G401 (cell line): ENCODE measurements at regions not wholly inside any gene's neighbourhood (a gene's known extent, or its start where the extent isn't known, plus 50 kb on each side); places are given as distances from the start of the nearest gene placed in this dataset.

Experiments
- DNase-seq: peaks from one replicate; pipeline ENCODE4 v3.0.0-alpha.2; 2015; ENCODE audit warnings: low spot score
- in situ Hi-C: cut with HindIII; loops from 2 replicates; pipeline ENCODE4 v1.10.0; 2016; ENCODE audit warnings: low sequenced_read_pairs, mixed read lengths

DNA sequence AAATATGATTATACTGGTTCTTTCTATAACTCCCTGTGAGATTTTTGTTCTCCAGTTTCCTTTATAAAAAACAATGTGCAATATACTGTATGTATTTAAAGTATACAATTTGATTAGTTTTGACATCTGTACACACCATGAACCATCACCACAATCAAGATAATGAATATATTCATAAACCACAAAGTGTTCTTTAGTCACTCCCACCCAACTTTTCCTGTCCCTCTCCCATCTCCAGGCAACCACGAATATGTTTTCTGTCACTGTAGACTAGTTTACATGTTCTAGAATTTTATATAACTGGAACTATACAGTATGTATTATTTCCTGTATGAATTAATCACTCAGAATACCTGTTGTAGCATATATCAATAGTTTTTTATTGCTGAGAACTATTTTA lies 177.0 kb upstream of the MBNL1 start:
- in situ Hi-C loops = no loop called here
- DNase-seq = no peak

- no peak for DNase-seq
- in situ Hi-C loops = no loop called here
Measured at GRCh38 chr3:152093901-152094300, 174.8 kb upstream of the MBNL1 start.

DNA sequence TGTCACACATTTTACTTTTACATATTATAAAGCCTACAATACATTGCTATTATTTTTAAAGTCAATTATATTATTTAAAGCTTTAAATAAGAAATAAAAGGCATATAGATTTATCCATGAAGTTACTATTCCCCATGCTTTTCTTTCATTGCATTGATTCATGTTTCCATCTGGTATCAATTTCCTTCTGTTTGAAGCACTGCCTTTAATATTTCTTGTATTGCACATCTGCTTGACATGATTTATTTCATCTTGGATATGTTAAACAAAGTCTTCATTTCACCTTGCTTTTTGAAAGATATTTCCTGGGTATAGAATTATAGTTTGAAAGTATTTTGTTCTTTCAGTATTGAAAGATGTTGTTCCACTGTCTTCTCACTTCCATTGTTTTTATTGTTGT lies 174.3 kb upstream of the MBNL1 start:
- in situ Hi-C loops = no loop called here
- DNase-seq = no peak

GRCh38 chr3:152095472-152095871 lies 173.3 kb upstream of the MBNL1 start:
- DNase-seq = no peak

GRCh38 chr3:152096280-152096906 lies 172.3 kb upstream of the MBNL1 start:
- DNase-seq = no peak
- in situ Hi-C loops = no loop called here

More at GRCh38 chr3:152095472-152095871, 173.3 kb upstream of the MBNL1 start:
- in situ Hi-C loops = no loop called here

- no peak for DNase-seq
- in situ Hi-C loops = no loop called here
Measured at GRCh38 chr3:152097120-152097519, 171.6 kb upstream of the MBNL1 start.

DNA sequence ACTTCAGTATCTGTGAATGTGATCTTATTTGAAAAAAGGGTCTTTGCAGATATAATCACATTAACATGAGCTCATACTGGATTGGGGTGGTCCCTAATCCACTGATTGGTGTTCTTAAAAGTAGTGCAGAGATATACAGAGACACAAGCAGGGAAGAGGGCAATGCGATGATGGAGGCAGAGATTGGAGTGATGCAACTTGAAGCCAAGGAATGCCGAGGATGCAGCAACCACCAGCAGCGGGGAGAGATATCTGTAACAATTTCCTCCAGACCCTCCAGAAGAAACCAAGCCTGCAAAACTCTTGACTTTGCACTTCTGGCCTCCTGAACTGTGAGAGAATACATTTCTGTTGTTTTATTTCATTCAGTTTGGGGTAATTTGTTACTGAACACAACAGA lies 171.0 kb upstream of the MBNL1 start:
- no peak for DNase-seq
- in situ Hi-C loops = no loop called here

- in situ Hi-C loops = no loop called here
- DNase-seq = no peak
Measured at GRCh38 chr3:152100491-152101132, 168.1 kb upstream of the MBNL1 start.

DNA sequence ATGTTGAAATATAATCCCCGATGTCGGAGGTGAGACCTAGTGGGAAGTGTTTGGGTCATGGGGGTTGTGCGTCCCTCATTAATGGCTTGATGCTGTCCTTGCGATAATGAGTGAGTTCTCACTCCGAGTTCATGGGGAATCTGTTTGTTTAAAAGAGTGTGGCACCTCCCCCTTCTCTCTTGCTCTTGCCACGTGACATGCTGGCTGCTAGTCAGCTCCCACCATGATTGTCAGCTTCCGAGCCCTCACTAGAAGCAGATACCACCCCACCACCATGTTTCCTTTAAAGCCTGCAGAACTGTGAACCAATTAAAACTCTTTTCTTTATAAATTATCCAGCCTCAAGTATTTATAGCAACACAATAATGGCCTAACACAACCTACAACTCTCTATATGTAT lies 166.3 kb upstream of the MBNL1 start:
- in situ Hi-C loops = no loop called here
- DNase-seq = no peak

GRCh38 chr3:152103257-152103656 lies 165.5 kb upstream of the MBNL1 start:
- in situ Hi-C loops = no loop called here
- DNase-seq = no peak

- in situ Hi-C loops = no loop called here
- DNase-seq = no peak
Measured at GRCh38 chr3:152104847-152105415, 163.8 kb upstream of the MBNL1 start.

DNA sequence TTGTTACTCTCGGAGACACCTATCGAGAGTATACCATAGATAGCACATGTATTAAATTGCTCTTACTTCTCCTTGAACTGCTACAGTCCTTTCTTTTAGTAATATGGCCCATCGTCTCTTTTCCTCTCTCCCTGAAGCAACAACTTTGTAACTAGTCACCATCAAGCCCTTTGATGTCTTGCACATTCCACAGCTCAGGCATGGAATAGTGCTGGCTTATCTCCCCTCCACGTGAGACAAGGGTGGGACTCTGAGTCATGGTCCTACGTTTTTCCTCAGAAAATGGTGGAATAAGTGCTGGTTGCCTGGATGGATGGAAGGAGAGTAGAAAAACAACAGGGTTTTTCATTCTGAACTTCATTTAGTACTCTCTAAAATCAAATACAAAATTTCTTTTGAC lies 163.3 kb upstream of the MBNL1 start:
- DNase-seq = no peak
- in situ Hi-C loops = no loop called here

GRCh38 chr3:152109038-152109437 lies 159.7 kb upstream of the MBNL1 start:
- no peak for DNase-seq
- in situ Hi-C loops = no loop called here

DNA sequence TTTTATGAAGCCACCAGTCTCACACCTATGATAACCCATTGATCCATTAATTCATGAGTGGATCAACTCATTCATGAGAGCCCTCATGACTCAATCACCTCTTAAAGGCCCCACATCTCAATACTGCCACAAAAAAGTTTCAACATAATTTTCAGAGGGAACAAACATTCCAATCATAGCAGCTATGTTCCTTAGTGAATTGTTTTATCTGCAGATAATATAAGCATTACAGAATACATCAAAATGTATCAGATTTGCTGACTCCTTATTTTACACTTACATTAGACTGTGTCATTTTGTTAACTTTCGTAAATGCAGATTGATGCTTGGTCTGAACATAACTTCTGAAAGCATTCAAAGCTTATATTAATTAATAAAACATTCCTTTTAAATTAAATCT lies 155.3 kb upstream of the MBNL1 start:
- no peak for DNase-seq
- in situ Hi-C loops = no loop called here

DNA sequence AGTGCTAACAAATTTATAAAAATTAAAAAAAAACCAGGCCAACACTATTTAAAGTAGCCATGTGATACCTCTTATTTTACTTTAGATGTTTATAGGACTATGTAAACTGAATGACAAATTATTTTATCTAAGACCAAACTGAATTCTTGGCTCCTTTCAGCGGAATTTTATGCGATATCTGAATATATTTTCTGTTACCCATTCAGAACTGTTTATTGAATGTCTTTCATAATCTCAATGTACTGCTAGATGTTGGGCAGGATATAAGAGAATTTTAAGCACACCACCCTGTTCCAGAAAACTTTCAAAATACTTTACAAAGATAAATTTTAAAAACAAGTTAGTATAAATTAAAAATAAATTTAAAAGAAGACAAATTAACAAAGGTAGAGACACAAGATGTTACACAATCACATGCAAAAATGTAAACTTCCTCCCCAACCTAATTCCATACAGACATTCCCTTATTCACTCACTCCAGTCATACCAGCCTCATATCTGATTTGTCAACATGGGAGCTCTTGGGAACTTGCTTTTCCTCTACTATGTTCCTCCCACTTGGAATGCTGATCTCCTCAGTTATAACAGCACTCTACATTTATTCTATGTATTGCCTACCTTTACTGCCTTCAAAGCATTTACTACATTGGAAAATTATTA lies 154.6 kb upstream of the MBNL1 start:
- in situ Hi-C loops = no loop called here

DNA sequence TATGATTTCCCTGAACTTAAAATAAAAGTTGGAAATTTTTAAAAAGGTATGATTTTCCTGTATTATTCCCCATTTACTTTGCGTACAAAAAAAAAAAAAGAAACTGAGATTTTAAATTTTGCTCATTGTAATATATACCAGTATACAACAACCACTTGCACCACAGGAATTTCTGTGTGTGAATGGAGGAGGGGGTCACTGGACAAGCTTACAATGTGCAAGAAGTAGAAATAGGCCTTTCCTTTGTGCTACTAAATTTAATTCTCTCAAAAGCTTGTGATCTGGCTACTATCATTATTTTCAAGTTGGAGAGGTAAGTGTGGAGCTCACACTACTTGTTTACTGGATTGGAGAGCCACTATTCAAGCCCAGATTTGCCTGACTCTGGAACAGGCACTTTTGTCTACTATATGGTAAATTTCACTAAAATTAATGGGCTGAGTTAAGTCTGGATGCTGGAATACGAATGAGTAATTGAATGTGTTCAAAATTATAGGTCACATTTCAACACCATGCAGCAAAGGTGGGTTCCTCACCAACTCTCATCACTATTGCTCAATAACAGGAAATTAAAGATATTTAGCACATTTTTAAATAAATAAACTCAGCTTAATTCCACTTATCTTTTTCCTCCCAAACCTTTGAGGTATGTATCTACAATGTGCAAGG lies 148.0 kb upstream of the MBNL1 start:
- no peak for DNase-seq

More for the DNA sequence above, 154.6 kb upstream of the MBNL1 start:
- no peak for DNase-seq

DNA sequence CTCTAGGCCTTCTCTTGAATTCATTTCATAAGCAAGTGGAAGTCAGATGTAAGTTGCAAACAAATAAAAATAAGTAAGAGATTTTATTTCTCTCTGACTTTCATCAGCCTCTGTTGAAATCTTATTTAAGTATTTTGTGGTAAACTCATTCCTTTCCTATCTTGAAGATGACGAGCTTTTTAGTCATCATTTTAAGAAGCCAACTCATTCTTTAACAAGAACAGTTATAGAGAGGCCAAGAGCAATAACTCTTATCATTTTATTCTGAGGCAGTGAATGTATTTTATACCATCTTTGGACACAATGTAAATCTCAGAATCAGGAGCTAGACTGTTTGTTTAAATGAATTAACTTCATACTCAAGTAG lies 147.5 kb upstream of the MBNL1 start:
- in situ Hi-C loops = no loop called here
- no peak for DNase-seq

More for the DNA sequence above, 148.0 kb upstream of the MBNL1 start:
- in situ Hi-C loops = no loop called here

DNA sequence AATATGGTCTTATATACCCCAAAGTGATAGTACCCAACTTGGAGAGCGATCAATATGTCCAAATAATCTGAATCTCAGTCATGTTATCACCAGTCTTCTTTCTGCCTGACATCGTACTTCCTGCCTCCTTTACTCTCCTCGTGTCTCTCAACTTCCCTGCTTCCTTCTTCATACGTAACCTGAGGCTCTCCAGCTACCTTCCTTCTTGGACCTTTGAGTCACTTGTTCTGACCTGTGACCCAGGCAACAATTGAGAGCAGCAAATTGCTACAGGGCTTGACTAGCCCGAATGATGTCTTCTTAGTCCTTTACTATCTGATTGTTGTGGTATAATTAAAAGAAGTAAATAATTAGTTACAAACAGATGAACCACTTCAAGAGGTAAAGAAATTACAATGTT lies 145.9 kb upstream of the MBNL1 start:
- DNase-seq = no peak
- in situ Hi-C loops = no loop called here

- in situ Hi-C loops = no loop called here
- DNase-seq = no peak
Measured at GRCh38 chr3:152123457-152123856, 145.3 kb upstream of the MBNL1 start.

- in situ Hi-C loops = no loop called here
- DNase-seq = no peak
Measured at GRCh38 chr3:152126260-152126659, 142.5 kb upstream of the MBNL1 start.
